Renal cortical epithelial cell (primary cell): ENCODE measurements at regions not wholly inside any gene's neighbourhood (a gene's known extent, or its start where the extent isn't known, plus 50 kb on each side); places are given as distances from the start of the nearest gene placed in this dataset.
"Not testable (repeated sequence)": the region's sequence is repeated elsewhere in the genome, so short reads cannot be mapped to it uniquely, and the experiment has no call there.

Experiments used
- DNase-seq: peaks from one replicate; pipeline ENCODE4 v3.0.0-alpha.2; 2011; ENCODE audit warnings: low read depth

- no peak for DNase-seq
Measured at GRCh38 chr3:175965036-175965435, 1105.9 kb downstream of the NAALADL2 start.

DNA sequence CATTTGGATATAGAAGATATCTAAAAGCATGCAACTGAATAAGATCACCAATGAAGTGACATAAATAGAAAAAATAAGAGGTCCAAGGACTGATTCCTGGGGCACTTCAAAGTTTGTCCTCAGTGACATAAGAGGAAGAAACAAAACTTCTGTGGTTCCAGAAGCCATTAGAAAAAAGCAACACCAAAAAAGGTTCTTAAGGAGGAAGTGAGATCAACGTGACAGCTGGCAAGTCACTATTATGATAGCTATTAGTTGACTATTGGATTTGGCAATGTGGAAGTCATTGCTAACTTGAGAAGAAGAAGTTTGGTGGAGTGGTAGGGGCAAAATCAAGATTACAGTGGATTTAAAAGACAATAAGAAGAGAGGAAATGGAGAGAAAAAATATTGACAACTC is 1098.3 kb downstream of the NAALADL2 start:
- DNase-seq, result no peak

DNA sequence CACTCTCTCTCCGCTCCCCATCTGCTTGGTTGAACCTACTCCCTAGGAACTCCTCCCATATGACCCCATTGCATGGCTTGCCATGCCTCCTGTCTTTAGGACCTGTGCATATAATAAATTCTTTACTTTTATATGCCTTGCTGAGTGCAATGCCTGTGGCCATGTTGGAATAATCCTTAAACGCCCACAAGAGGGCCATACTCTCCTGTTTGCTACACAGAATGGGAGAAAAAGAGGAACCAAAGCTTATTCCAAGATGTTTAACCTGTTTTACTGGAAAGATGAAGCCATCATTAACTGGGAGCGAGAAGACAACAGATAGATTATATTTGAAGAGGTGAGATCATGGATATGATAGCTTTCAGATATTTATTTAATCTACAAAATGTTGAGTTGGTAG is 1097.8 kb downstream of the NAALADL2 start:
- DNase-seq, result no peak

DNA sequence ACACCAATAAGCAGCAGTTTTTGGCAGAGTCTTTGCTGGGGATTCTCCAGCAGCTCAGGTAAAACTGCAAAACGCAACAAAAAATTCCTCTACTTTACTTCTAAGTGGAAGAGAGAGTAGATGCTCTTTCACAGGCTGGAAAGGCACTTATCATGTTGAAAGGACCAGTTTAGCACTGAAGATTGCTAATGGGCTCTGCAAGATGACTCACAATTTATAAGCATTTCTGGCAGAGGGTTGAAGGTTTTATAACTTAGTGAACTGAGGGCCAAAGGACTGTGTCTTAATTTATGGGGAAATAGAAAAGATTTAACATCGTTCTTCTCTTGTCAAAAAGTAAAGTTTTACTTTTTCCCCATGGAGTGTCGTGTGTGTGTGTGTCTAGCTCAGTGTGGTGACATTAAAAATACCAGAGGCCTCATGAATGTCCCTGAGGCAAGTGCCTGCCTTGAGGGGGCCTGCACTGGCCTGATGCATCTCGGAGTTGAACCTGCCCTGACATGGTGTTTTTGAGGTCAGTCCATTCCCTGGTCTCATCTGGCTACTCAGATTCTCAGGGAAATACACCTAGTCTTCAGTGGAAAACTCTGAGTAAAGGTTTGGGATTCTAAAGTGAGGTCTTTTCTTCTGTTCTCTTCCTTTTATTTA is 1092.0 kb downstream of the NAALADL2 start:
- peak; percentile 38 for DNase-seq

DNA sequence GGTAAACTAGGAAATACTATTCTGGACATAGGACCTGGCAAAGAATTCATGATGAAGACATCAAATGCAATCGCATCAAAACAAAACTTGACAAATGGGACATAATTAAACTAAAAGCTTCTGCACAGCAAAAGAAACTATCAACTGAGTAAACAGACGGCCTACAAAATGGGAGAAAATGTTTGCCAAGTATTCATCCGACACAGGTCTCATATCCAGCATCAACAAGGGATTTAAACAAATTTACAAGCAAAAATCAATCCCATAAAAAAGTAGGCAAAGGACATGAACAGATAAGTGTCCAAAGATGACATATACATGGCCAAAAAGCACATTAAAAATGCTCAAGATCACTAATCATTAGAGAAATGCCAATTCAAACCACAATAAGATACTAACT is 1088.9 kb downstream of the NAALADL2 start:
- no peak for DNase-seq

DNA sequence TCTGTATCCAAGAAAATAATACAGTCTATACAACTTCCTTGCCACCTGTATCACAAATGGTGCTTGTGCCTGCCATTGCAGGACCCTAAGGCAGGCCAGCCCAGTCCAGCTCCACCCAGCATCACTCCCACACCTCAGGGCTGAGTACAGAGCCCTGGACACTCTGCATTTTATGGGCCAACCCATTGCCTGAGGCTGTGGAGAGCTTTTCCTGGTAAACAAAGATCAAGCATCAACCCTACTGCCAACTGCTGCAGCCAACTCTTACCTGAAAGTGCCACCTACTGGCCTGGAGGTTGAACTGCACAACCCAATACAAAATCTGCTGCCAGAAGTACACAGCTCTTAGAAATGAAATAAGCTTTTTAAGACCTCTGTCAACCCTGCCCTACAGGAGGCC is 1082.2 kb downstream of the NAALADL2 start:
- peak; percentile 13 for DNase-seq

GRCh38 chr3:175940881-175941280 is 1081.7 kb downstream of the NAALADL2 start:
- DNase-seq, result no peak

DNA sequence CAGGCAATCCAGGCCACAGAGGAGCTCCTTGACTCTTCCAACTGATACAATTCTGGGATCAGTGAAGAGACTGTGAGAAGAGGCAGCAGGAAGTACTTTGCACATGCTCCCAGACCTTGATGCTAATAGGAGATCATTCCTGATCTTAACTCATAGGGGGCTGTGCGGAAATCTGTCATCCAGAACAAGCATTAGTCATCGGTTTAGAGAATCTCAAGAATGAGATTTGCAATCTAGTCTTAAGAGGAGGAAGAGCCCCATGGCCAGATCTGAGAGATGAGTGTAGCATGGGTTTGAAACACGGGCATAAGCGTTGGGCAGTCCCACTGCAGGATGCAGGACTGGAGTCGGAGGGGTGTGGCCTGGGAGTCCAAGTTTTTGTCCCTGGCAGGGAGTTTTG is 1081.1 kb downstream of the NAALADL2 start:
- peak; percentile 50 for DNase-seq

DNA sequence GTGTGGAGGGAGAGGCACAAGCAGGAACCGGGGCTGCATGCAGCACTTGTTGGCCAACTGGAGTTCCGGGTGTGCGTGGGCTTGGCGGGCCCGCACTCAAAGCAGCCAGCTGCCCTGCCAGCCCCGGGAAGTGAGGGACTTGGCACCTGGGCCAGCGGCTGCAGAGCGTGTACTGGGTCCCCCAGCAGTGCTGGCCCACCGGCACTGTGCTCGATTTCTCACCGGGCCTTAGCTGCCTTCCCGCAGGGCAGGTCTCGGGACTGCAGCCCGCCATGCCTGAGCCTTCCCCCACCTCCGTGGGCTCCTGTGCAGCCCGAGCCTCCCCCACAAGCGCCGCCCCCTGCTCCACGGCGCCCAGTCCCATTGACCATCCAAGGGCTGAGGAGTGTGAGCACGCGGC is 1078.2 kb downstream of the NAALADL2 start:
- not testable (repeated sequence) for DNase-seq

DNA sequence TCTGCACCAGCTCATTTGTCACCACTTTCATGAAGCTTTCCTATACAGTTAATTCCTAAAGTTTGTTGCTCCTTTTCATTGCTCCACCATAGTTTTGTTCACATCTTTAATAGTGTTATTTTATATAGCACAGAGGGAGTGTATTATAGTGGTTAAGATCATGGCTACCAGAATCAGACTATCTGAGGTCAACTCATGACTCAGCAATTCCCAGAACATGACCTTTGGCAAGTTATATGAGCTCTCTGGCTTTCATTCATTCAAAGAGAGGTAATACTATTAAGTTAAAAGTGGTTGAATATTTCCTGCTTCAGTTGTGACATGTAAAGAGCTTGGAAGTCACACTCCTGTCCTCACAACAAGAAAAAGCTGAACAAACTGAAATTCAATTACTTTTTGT is 1073.5 kb downstream of the NAALADL2 start:
- peak; percentile 62 for DNase-seq

DNA sequence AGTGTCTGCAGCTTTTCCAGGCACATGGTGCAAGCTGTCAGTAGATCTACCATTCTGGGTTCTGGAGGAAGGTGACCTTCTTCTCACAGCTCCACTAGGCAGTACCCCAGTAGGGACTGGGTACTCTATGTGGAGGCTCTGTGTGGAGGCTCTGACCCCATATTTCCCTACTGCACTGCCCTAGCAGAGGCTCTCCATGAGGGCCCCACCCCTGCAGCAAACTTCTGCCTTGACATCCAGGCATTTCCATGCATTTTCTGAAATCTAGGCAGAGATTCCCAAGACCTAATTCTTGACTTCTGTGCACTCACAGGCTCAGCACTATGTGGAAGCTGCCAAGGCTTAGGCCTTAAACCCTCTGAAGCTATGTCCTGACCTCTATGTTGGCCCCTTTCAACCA is 1060.0 kb downstream of the NAALADL2 start:
- no peak for DNase-seq

- DNase-seq, result no peak
Measured at GRCh38 chr3:175916191-175916934, 1057.2 kb downstream of the NAALADL2 start.

DNA sequence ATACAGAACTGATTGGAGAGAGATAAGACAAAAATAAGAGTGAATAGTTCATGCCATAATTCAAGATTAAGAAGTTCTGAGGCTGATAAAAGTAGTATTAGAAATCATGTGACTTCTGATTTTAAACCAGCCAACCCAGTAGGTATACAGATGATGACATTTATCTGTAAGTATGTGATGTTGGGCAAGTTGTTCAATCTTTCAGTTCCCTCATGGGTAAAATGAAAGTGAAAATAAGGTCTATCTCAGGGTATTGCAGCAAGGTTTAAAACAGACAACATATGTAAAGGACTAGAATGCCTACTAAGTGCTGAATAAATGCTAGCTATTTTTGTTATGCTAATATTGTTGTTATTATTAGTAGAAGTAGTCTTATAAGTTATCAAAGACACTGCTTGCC is 1055.7 kb downstream of the NAALADL2 start:
- DNase-seq, result peak; percentile 18

GRCh38 chr3:175913286-175913685 is 1054.2 kb downstream of the NAALADL2 start:
- DNase-seq, result no peak

GRCh38 chr3:175911937-175912336 is 1052.8 kb downstream of the NAALADL2 start:
- peak; percentile 64 for DNase-seq

- DNase-seq, result no peak
Measured at GRCh38 chr3:175902226-175902625, 1043.1 kb downstream of the NAALADL2 start.

- DNase-seq, result no peak
Measured at GRCh38 chr3:175898194-175898593, 1039.1 kb downstream of the NAALADL2 start.

- no peak for DNase-seq
Measured at GRCh38 chr3:175896655-175897054, 1037.5 kb downstream of the NAALADL2 start.

- DNase-seq, result no peak
Measured at GRCh38 chr3:175895731-175896130, 1036.6 kb downstream of the NAALADL2 start.

DNA sequence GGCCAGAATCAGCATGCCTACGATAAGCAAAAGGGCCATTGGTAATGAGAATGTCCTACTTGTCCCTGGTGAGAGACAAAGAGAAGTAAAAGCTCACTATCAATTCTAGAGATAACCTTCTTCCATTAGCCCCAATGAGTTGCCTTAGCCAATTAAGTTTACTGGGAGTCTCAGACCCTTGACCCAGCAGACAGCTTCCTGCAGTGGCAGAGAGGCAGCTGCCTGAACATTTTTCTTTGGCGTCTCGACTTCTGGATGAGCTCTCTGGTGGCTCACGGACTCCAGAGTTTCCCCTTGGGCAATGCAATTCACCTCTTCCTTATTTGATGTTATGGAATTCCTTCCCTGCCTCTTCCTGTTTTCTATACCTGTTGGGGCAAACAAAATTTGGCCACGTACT is 1034.4 kb downstream of the NAALADL2 start:
- DNase-seq, result no peak

DNA sequence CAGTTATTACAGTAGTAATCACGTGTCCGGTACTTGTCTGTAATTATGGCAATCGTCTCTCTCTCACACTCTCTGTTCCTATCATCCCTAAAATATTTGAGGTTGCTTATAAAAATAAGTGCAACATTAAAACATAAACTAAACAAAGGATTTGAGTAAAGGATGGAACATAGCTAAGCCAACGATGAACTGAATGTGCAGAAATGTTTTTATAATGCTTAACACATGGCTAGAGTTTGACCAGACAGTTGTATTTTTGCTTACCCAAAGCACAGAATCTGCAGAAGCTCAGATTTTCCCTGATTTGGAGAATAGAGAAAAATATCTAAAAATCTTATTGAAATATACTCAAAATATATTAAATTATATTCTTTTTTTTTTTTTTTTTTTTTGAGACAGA is 1030.9 kb downstream of the NAALADL2 start:
- no peak for DNase-seq

GRCh38 chr3:175885231-175885766 is 1026.2 kb downstream of the NAALADL2 start:
- DNase-seq, result no peak

DNA sequence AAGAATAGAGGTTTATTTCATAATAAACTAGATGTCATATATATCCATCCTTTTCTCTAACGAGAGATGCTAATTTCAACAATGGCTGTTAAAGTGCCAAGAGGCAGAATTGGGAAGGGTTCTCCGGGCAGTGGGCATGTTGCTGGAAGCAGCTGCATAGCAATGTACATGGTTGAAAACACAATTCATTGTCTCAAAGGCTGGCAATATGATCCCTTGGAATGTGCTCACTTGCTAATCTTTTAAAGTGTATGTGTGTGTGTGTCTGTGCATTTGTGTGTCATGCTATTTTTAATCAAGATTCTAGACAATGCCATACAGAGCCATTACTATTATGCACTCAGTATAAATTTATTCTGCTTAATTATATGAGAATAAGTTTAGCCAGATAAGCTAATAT is 1020.3 kb downstream of the NAALADL2 start:
- DNase-seq, result no peak
